OCI-LY3 (cell line): ENCODE measurements at regions not wholly inside any gene's neighbourhood (a gene's known extent, or its start where the extent isn't known, plus 50 kb on each side); places are given as distances from the start of the nearest gene placed in this dataset.
"Not testable (repeated sequence)": the region's sequence is repeated elsewhere in the genome, so short reads cannot be mapped to it uniquely, and the experiment has no call there.

Source experiments
- H2AFZ ChIP-seq: fragments of 200-600, 300-600 bp; shearing (Covaris generic); 2 replicates; pipeline ENCODE4 v1.6.0; 2014; ENCODE audit warnings: antibody characterized with exemption, low read depth, low read length
- H3K27ac ChIP-seq: fragments of 200-600, 300-600 bp; sonication (generic); 2 replicates; pipeline ENCODE4 v1.5.1; 2014; ENCODE audit warnings: mild to moderate bottlenecking, low read length, moderate library complexity, mixed read lengths
- H3K27me3 ChIP-seq: fragments of 200-600, 300-600 bp; sonication (generic); 2 replicates; pipeline ENCODE4 v1.6.1; 2014; ENCODE audit warnings: low read depth, low read length, mixed read lengths
- H3K36me3 ChIP-seq: fragments of 200-600, 300-600 bp; sonication (generic); replicated peaks from 2 replicates; pipeline ENCODE3; 2014; ENCODE audit warnings: low read depth, low read length, mixed read lengths
- H3K4me1 ChIP-seq: fragments of 300-600, 200-600 bp; sonication (generic); 2 replicates; pipeline ENCODE4 v1.6.1; 2014; ENCODE audit warnings: low read length, mixed read lengths
- H3K4me2 ChIP-seq: fragments of 200-600, 300-600 bp; sonication (generic); 2 replicates; pipeline ENCODE4 v1.6.1; 2014; ENCODE audit warnings: low read length, mixed read lengths
- H3K4me3 ChIP-seq: fragments of 300-600, 200-600 bp; sonication (generic); 2 replicates; pipeline ENCODE4 v1.5.1; 2014; ENCODE audit warnings: antibody characterized with exemption, mild to moderate bottlenecking, low read length, moderate library complexity
- H3K79me2 ChIP-seq: fragments of 300-600, 200-600 bp; shearing (Covaris generic); 2 replicates; pipeline ENCODE4 v1.6.1; 2014; ENCODE audit warnings: mild to moderate bottlenecking, low read length, mixed read lengths
- H3K9ac ChIP-seq: fragments of 300-600, 200-600 bp; shearing (Covaris generic); 2 replicates; pipeline ENCODE4 v1.6.0; 2014; ENCODE audit warnings: mild to moderate bottlenecking, low read length, moderate library complexity
- H3K9me3 ChIP-seq: fragments of 200-600, 300-600 bp; shearing (Covaris generic); 2 replicates; pipeline ENCODE4 v1.6.1; 2014; ENCODE audit warnings: low read length, mixed read lengths; ENCODE audit not compliant: insufficient read depth
- H4K20me1 ChIP-seq: fragments of 200-600, 300-600 bp; sonication (generic); 2 replicates; pipeline ENCODE4 v1.6.1; 2016; ENCODE audit warnings: low read length, mixed read lengths; ENCODE audit not compliant: insufficient read depth
- EZH2phosphoT487 ChIP-seq: fragments of 200-600 bp; shearing (Covaris generic); IDR thresholded peaks from 2 replicates; pipeline ENCODE4 v1.6.1; 2018; ENCODE audit warnings: antibody characterized with exemption, mixed run types, low read depth
- TF ChIP-seq, protein P1 (sequence below): fragments of 200-600, 300-600 bp; sonication (generic); IDR thresholded peaks from 2 replicates; pipeline ENCODE4 v1.5.1; 2014; ENCODE audit warnings: antibody characterized with exemption, low read length, low read depth

- H4K20me1 ChIP-seq = no peaks in the 10 kb centered on the region
- no peaks in the 10 kb centered on the region for H3K27me3 ChIP-seq
- no peak for TF ChIP-seq EZH2phosphoT487
- TF ChIP-seq, protein P1, sequence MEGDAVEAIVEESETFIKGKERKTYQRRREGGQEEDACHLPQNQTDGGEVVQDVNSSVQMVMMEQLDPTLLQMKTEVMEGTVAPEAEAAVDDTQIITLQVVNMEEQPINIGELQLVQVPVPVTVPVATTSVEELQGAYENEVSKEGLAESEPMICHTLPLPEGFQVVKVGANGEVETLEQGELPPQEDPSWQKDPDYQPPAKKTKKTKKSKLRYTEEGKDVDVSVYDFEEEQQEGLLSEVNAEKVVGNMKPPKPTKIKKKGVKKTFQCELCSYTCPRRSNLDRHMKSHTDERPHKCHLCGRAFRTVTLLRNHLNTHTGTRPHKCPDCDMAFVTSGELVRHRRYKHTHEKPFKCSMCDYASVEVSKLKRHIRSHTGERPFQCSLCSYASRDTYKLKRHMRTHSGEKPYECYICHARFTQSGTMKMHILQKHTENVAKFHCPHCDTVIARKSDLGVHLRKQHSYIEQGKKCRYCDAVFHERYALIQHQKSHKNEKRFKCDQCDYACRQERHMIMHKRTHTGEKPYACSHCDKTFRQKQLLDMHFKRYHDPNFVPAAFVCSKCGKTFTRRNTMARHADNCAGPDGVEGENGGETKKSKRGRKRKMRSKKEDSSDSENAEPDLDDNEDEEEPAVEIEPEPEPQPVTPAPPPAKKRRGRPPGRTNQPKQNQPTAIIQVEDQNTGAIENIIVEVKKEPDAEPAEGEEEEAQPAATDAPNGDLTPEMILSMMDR = no peak
- no peak overlapping the region for H2AFZ ChIP-seq
- H3K9me3 ChIP-seq = no peaks in the 10 kb centered on the region
- H3K79me2 ChIP-seq = no peaks in the 10 kb centered on the region
- no peak overlapping the region for H3K9ac ChIP-seq
- no peak overlapping the region for H3K4me2 ChIP-seq
- H3K4me1 ChIP-seq = no peaks in the 10 kb centered on the region
- no peak overlapping the region for H3K27ac ChIP-seq
- no peak overlapping the region for H3K4me3 ChIP-seq
- H3K36me3 ChIP-seq = no peaks in the 10 kb centered on the region
Observed at GRCh38 chr3:74384159-74384558, 230.3 kb downstream of the CNTN3 start.

- Histone ChIP-seq H3K4me1 (no peaks in the 10 kb centered on the region), H4K20me1 (no peaks in the 10 kb centered on the region), H3K9ac (no peak overlapping the region), H3K9me3 (no peaks in the 10 kb centered on the region), H3K36me3 (no peaks in the 10 kb centered on the region), H3K4me3 (no peak overlapping the region), H2AFZ (no peak overlapping the region), H3K79me2 (no peaks in the 10 kb centered on the region), H3K4me2 (no peak overlapping the region), H3K27ac (no peak overlapping the region), H3K27me3 (no peaks in the 10 kb centered on the region)
- TF ChIP-seq, protein P1 = no peak
- TF ChIP-seq EZH2phosphoT487 = no peak
Observed at GRCh38 chr3:74377669-74378068, 236.8 kb downstream of the CNTN3 start.

DNA sequence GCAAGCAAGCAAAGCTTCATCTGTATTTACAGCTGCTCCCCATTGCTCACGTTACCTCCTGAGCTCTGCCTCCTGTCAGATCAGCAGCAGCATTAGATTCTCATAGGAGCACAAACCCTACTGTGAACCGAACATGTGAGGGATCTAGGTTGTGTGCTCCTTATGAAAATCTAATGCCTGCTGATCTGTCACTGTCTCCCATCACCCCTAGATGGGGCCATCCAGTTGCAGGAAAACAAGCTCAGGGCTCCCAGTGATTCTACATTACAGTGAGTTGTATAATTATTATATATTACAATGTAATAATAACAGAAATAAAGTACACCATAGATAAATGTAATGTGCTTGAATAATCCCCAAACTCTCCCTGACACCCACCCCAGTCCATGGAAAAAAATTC, 238.1 kb downstream of the CNTN3 start:
- H3K27me3 ChIP-seq, H4K20me1 ChIP-seq, H3K4me1 ChIP-seq, H2AFZ ChIP-seq, H3K4me2 ChIP-seq, H3K27ac ChIP-seq, H3K9ac ChIP-seq, H3K4me3 ChIP-seq, H3K9me3 ChIP-seq, H3K79me2 ChIP-seq, H3K36me3 ChIP-seq: not testable (repeated sequence)

DNA sequence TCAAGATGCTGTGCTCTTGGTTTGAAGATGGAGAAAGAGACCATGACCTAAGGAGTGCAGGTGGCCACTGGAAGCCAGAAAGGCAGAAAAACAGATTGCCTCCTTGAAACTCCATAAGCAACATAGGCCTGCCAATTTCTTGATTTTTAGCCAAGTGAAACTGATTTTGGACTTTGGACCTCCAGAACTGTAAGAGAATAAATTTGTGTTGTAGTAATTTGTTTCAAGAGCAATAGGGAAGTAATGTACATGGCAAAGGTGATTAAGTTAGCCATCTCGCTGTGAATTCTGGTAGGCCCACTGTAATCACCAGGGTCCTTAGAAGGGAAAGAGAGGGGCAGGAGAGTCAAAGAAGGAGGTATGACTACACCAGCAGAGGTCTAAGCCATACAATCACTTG, 238.8 kb downstream of the CNTN3 start:
- H3K36me3 ChIP-seq = no peaks in the 10 kb centered on the region
- no peak overlapping the region for H3K4me2 ChIP-seq
- no peaks in the 10 kb centered on the region for H4K20me1 ChIP-seq
- no peak overlapping the region for H3K4me3 ChIP-seq
- no peaks in the 10 kb centered on the region for H3K4me1 ChIP-seq
- H3K9me3 ChIP-seq = no peaks in the 10 kb centered on the region
- no peak overlapping the region for H3K9ac ChIP-seq
- TF ChIP-seq EZH2phosphoT487 = no peak
- TF ChIP-seq, protein P1 = no peak
- no peak overlapping the region for H3K27ac ChIP-seq
- H3K27me3 ChIP-seq = no peaks in the 10 kb centered on the region
- H2AFZ ChIP-seq = no peak overlapping the region
- no peaks in the 10 kb centered on the region for H3K79me2 ChIP-seq

DNA sequence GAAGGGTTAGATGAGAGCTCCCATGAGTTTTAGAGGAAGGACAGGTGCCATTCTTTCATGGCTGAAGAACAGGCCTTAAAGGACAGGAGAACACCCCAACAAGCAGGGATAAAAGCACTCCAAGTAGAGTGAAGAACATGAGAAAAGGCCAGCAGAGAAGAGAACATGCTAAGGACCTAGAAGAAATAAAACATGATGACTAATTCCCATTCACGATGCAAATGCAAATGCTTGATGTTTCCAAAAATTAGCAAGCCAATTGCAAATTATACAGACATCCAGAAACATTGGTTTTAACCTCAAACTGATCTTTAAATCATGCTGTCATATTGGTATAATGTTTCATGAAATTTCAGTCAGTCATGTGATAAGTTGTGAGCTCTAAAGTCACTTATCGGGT, 241.7 kb downstream of the CNTN3 start:
- H2AFZ ChIP-seq = no peak overlapping the region
- H3K4me1 ChIP-seq = no peaks in the 10 kb centered on the region
- H3K79me2 ChIP-seq = no peaks in the 10 kb centered on the region
- no peak overlapping the region for H3K4me3 ChIP-seq
- no peaks in the 10 kb centered on the region for H4K20me1 ChIP-seq
- no peaks in the 10 kb centered on the region for H3K27me3 ChIP-seq
- H3K9me3 ChIP-seq = no peaks in the 10 kb centered on the region
- H3K27ac ChIP-seq = no peak overlapping the region
- TF ChIP-seq EZH2phosphoT487 = no peak
- TF ChIP-seq, protein P1 = no peak
- H3K9ac ChIP-seq = no peak overlapping the region
- H3K36me3 ChIP-seq = no peaks in the 10 kb centered on the region
- no peak overlapping the region for H3K4me2 ChIP-seq
